ENCODE measurements at regions not wholly inside any gene's neighbourhood (a gene's known extent, or its start where the extent isn't known, plus 50 kb on each side); places are given as distances from the start of the nearest gene placed in this dataset.
"Not testable (repeated sequence)": the region's sequence is repeated elsewhere in the genome, so short reads cannot be mapped to it uniquely, and the experiment has no call there.

DNA sequence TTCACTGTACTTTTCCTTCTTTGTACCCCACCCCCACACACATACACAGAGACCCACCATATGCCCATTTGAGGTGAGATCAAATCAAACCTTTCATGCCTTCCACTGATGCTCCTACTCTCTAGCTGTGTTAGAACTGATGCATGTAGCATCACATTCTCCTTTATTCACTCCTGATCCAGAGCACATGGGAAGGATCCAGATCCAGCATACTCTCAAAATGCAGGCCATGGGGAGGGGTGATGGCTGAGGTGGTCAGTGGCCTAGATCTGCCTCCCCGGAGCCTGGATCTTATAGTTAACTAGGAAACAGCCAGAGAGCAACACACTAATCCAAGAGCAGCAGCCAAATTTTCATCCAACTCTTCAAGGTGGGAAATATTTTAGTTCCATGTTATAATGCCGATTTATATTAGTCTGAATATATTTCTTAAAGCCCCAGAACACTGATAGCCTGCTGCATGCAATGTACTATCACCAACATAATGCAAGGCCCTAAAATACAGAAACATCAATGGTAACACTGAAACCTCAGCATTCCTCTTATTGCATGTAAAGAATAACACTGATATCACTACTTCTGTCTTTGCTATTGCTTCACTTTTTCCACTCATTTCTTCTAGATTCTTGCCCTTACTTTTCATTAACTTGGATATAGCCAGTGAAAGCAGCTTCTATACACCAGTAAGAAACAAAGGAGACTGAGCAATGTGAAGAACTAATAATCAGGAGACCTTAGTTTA, 126.8 kb upstream of the BEND6 start:
- no peaks in the 10 kb centered on the region for H3F3A ChIP-seq (ENCODE audit: insufficient read depth, low read length)
- no peaks in the 10 kb centered on the region for H4K20me1 ChIP-seq (ENCODE audit: insufficient read depth, low read length)
- H3K4me1 ChIP-seq (ENCODE audit: insufficient read depth, low read length, severe bottlenecking) = no peaks in the 10 kb centered on the region
- no peaks in the 10 kb centered on the region for H3K36me3 ChIP-seq (ENCODE audit: insufficient read depth, low read length)
- no peaks in the 10 kb centered on the region for H3K9me3 ChIP-seq (ENCODE audit: low read length)
- H3K9ac ChIP-seq (ENCODE audit: low read length) = no peak overlapping the region
- no peak overlapping the region for H2AFZ ChIP-seq (ENCODE audit: low read length)
- H3K27me3 ChIP-seq (ENCODE audit: insufficient read depth, low read length) = no peaks in the 10 kb centered on the region
- TF ChIP-seq EZH2 (IDR thresholded peaks at IDR 0.05; ENCODE audit: borderline replicate concordance, low read length) = no peak
- TF ChIP-seq CTCF (IDR thresholded peaks at IDR 0.05; ENCODE audit: low read length) = no peak
- H3K79me2 ChIP-seq (ENCODE audit: insufficient read depth, low read length) = no peaks in the 10 kb centered on the region
- no peak overlapping the region for H3K27ac ChIP-seq (ENCODE audit: low read depth, low read length, poor library complexity, severe bottlenecking)
- no peaks in the 10 kb centered on the region for H3K9me2 ChIP-seq (ENCODE audit: low read depth, low read length)
- no peak overlapping the region for H3K4me3 ChIP-seq (ENCODE audit: low read depth, low read length, poor library complexity, severe bottlenecking)
- no peak overlapping the region for H3K4me2 ChIP-seq (ENCODE audit: low read length)

DNA sequence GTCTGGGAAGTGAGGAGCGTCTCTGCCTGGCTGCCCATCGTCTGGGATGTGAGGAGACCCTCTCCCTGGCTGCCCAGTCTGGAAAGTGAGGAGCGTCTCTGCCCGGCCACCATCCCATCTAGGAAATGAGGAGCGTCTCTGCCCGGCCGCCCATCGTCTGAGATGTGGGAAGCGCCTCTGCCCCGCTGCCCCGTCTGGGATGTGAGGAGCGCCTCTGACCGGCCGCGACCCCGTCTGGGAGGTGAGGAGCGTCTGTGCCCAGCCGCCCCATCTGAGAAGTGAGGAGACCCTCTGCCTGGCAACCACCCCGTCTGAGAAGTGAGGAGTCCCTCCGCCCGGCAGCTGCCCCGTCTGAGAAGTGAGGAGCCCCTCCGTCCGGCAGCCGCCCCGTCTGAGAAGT, 130.5 kb upstream of the BEND6 start:
- not testable (repeated sequence) for H3K9me3 ChIP-seq (ENCODE audit: low read length); H3K4me2 ChIP-seq (ENCODE audit: low read length); H4K20me1 ChIP-seq (ENCODE audit: insufficient read depth, low read length); H3K9me2 ChIP-seq (ENCODE audit: low read depth, low read length); H3K27ac ChIP-seq (ENCODE audit: low read depth, low read length, poor library complexity, severe bottlenecking); H3K4me3 ChIP-seq (ENCODE audit: low read depth, low read length, poor library complexity, severe bottlenecking); H3K27me3 ChIP-seq (ENCODE audit: insufficient read depth, low read length); H3K4me1 ChIP-seq (ENCODE audit: insufficient read depth, low read length, severe bottlenecking); H3K79me2 ChIP-seq (ENCODE audit: insufficient read depth, low read length); H3F3A ChIP-seq (ENCODE audit: insufficient read depth, low read length); H3K36me3 ChIP-seq (ENCODE audit: insufficient read depth, low read length); H3K9ac ChIP-seq (ENCODE audit: low read length); H2AFZ ChIP-seq (ENCODE audit: low read length)

DNA sequence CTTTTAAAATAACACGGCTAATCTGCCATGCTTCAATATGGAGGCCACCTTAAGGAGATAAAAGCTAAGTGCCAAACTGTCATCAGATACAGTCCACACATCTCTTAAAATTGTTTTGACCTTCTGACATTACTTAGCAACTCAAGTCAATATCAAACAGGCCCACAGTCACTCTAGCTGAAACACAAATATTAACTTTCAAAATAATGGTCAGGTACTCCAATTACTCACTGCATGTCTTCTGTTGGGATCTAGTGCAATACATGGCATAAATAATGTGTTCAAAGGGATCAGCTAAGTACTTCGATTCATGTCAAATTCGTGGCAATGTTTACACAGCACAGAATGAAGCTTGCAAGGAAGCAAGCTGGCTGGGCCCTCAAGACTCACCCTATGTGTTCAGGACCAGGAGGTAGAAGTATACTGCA, 133.9 kb upstream of the BEND6 start:
- Histone ChIP-seq H3K4me1 (ENCODE audit: insufficient read depth, low read length, severe bottlenecking) (no peaks in the 10 kb centered on the region), H3K27me3 (ENCODE audit: insufficient read depth, low read length) (no peaks in the 10 kb centered on the region), H3K79me2 (ENCODE audit: insufficient read depth, low read length) (no peaks in the 10 kb centered on the region), H3F3A (ENCODE audit: insufficient read depth, low read length) (no peaks in the 10 kb centered on the region; the same call in 1 of the 2 replicates), H3K9me2 (ENCODE audit: low read depth, low read length) (no peaks in the 10 kb centered on the region), H3K36me3 (ENCODE audit: insufficient read depth, low read length) (no peaks in the 10 kb centered on the region), H4K20me1 (ENCODE audit: insufficient read depth, low read length) (no peaks in the 10 kb centered on the region), H3K9ac (ENCODE audit: low read length) (no peak overlapping the region), H2AFZ (ENCODE audit: low read length) (no peak overlapping the region), H3K27ac (ENCODE audit: low read depth, low read length, poor library complexity, severe bottlenecking) (no peak overlapping the region), H3K4me3 (ENCODE audit: low read depth, low read length, poor library complexity, severe bottlenecking) (no peak overlapping the region), H3K4me2 (ENCODE audit: low read length) (no peak overlapping the region), H3K9me3 (ENCODE audit: low read length) (no peaks in the 10 kb centered on the region)
- TF ChIP-seq CTCF (IDR thresholded peaks at IDR 0.05; ENCODE audit: low read length) (no peak), EZH2 (IDR thresholded peaks at IDR 0.05; ENCODE audit: borderline replicate concordance, low read length) (no peak)

- no peaks in the 10 kb centered on the region for H4K20me1 ChIP-seq (ENCODE audit: insufficient read depth, low read length)
- H2AFZ ChIP-seq (ENCODE audit: low read length) = no peak overlapping the region
- H3K79me2 ChIP-seq (ENCODE audit: insufficient read depth, low read length) = no peaks in the 10 kb centered on the region
- no peak overlapping the region for H3K4me3 ChIP-seq (ENCODE audit: low read depth, low read length, poor library complexity, severe bottlenecking)
- TF ChIP-seq CTCF (IDR thresholded peaks at IDR 0.05; ENCODE audit: low read length) (no peak), EZH2 (IDR thresholded peaks at IDR 0.05; ENCODE audit: borderline replicate concordance, low read length) (no peak)
- no peak overlapping the region for H3K4me2 ChIP-seq (ENCODE audit: low read length)
- no peaks in the 10 kb centered on the region for H3K4me1 ChIP-seq (ENCODE audit: insufficient read depth, low read length, severe bottlenecking)
- no peaks in the 10 kb centered on the region; the same call in 1 of the 2 replicates for H3F3A ChIP-seq (ENCODE audit: insufficient read depth, low read length)
- H3K27ac ChIP-seq (ENCODE audit: low read depth, low read length, poor library complexity, severe bottlenecking) = no peak overlapping the region
- H3K27me3 ChIP-seq (ENCODE audit: insufficient read depth, low read length) = no peaks in the 10 kb centered on the region
- H3K9ac ChIP-seq (ENCODE audit: low read length) = no peak overlapping the region
- H3K9me2 ChIP-seq (ENCODE audit: low read depth, low read length) = no peaks in the 10 kb centered on the region
- no peaks in the 10 kb centered on the region for H3K36me3 ChIP-seq (ENCODE audit: insufficient read depth, low read length)
- no peaks in the 10 kb centered on the region for H3K9me3 ChIP-seq (ENCODE audit: low read length)
These were observed 134.8 kb upstream of the BEND6 start for GRCh38 chr6:56820060-56820459.

All from OCI-LY1 (cell line).